B cell (primary cell): ENCODE measurements at regions not wholly inside any gene's neighbourhood (a gene's known extent, or its start where the extent isn't known, plus 50 kb on each side); places are given as distances from the start of the nearest gene placed in this dataset.

Source experiments
- ATAC-seq: fragments of 200-7000 bp; cut with Tn5 transposase; one replicate; pipeline ENCODE4 v1.10.0; 2021; ENCODE audit warnings: low read depth, mild to moderate bottlenecking, moderate number of reproducible peaks, moderate library complexity
- CTCF ChIA-PET: fragments of 350-600 bp; sonication (Branson Sonifier 250); formaldehyde crosslinking; loops from one replicate; lab custom pipeline; 2021; ENCODE audit warnings: antibody characterized with exemption, inconsistent platforms; lab: Charles Lee
- POLR2A ChIA-PET: fragments of 350-600 bp; sonication (Branson Sonifier 250); formaldehyde crosslinking; loops from one replicate; lab custom pipeline; 2021; ENCODE audit warnings: antibody characterized with exemption; lab: Charles Lee
- DNase-seq: peaks from one replicate; pipeline ENCODE4 v3.0.0; 2013
- H2AFZ ChIP-seq: 2 replicates; pipeline ENCODE4 v1.6.1; 2012; ENCODE audit warnings: mild to moderate bottlenecking, low read depth, low read length; ENCODE audit not compliant: insufficient read depth, poor library complexity, severe bottlenecking
- H3K27ac ChIP-seq, 2 donors: 1 replicate in 1 of 2; 2 replicates in 1 of 2; pipeline ENCODE4 v1.5.1; 2012 to 2013; ENCODE audit warnings: low read length in 2 of 2, mild to moderate bottlenecking in 2 of 2, moderate library complexity in 1 of 2
- H3K27me3 ChIP-seq, 4 experiments: fragments of 200-600 bp in 1 of 4; sonication (generic) in 1 of 4; replicated peaks in 1 of 4; 1 replicate in 2 of 4; 2 replicates in 2 of 4; pipeline versions ENCODE4 v1.6.1 to v1.7.0; 2013 to 2016; ENCODE audit warnings: low read length in 3 of 4, mild to moderate bottlenecking in 2 of 4, mixed read lengths in 1 of 4, moderate library complexity in 1 of 4; ENCODE audit not compliant: insufficient read depth in 4 of 4, control insufficient read depth in 3 of 4; ENCODE audit errors: control extremely low read depth in 1 of 4
- H3K36me3 ChIP-seq, 2 experiments: replicated peaks in 1 of 2; 1 replicate in 1 of 2; 2 replicates in 1 of 2; pipeline versions ENCODE4 v1.6.1 to v1.7.1; 2013; ENCODE audit warnings: low read length in 1 of 2; ENCODE audit not compliant: insufficient read depth in 2 of 2, control insufficient read depth in 1 of 2; ENCODE audit errors: control extremely low read depth in 1 of 2, extremely low read depth in 1 of 2
- H3K4me1 ChIP-seq, 2 donors: fragments of 200-600 bp in 1 of 2; sonication (generic) in 1 of 2; 1 replicate in 1 of 2; 2 replicates in 1 of 2; pipeline versions ENCODE4 v1.5.1 to v1.6.1; 2013 to 2017; ENCODE audit warnings: low read length in 2 of 2; ENCODE audit not compliant: control insufficient read depth in 2 of 2, insufficient read depth in 2 of 2
- H3K4me2 ChIP-seq: replicated peaks from 2 replicates; pipeline ENCODE3; 2012; ENCODE audit warnings: mild to moderate bottlenecking, low read depth, low read length; ENCODE audit not compliant: poor library complexity, severe bottlenecking
- H3K4me3 ChIP-seq, 5 experiments: fragments of 200-600 bp in 1 of 5; sonication (generic) in 1 of 5; 1 replicate in 3 of 5; 2 replicates in 2 of 5; pipeline versions ENCODE4 v1.5.1 to v1.7.0; 2011 to 2016; ENCODE audit warnings: low read length in 4 of 5, mild to moderate bottlenecking in 4 of 5, low read depth in 2 of 5, control low read depth in 1 of 5, moderate library complexity in 1 of 5; ENCODE audit not compliant: insufficient read depth in 1 of 5; ENCODE audit errors: control extremely low read depth in 1 of 5, extremely low read depth in 1 of 5
- H3K79me2 ChIP-seq: fragments of 200-600 bp; sonication (generic); one replicate; pipeline ENCODE4 v1.6.0; 2016; ENCODE audit warnings: low read length; ENCODE audit not compliant: control insufficient read depth, insufficient read depth
- H3K9ac ChIP-seq: fragments of 200-600 bp; sonication (generic); 2 replicates; pipeline ENCODE4 v1.6.1; 2017; ENCODE audit warnings: mild to moderate bottlenecking, low read length, moderate library complexity
- H3K9me3 ChIP-seq, 3 donors: one replicate each; pipeline versions ENCODE4 v1.6.1 to v1.7.1; 2013; ENCODE audit warnings: low read length in 2 of 3; ENCODE audit not compliant: control insufficient read depth in 2 of 3, insufficient read depth in 1 of 3; ENCODE audit errors: control extremely low read depth in 1 of 3
- H4K20me1 ChIP-seq: 2 replicates; pipeline ENCODE4 v1.6.0; 2012; ENCODE audit warnings: mild to moderate bottlenecking, low read length; ENCODE audit not compliant: insufficient read depth, control insufficient read depth, poor library complexity, severe bottlenecking
- H3K27ac Mint-ChIP-seq: one replicate; pipeline ENCODE4 v1.8.0; 2021; ENCODE audit warnings: mixed read lengths
- H3K27me3 Mint-ChIP-seq: one replicate; pipeline ENCODE4 v1.8.0; 2021; ENCODE audit warnings: mixed read lengths
- H3K4me1 Mint-ChIP-seq: one replicate; pipeline ENCODE4 v1.8.0; 2021; ENCODE audit warnings: mixed read lengths
- H3K4me3 Mint-ChIP-seq: one replicate; pipeline ENCODE4 v1.8.0; 2021; ENCODE audit warnings: mixed read lengths
- H3K9me3 Mint-ChIP-seq: one replicate; pipeline ENCODE4 v1.8.0; 2022; ENCODE audit warnings: mixed read lengths; ENCODE audit not compliant: insufficient read depth
- EZH2 ChIP-seq: IDR thresholded peaks from 2 replicates; pipeline ENCODE4 v1.6.1; 2012; ENCODE audit warnings: borderline replicate concordance, low read depth, mild to moderate bottlenecking, moderate library complexity, low read length; ENCODE audit not compliant: insufficient read depth, poor library complexity, severe bottlenecking
- WGBS: methylation state at CpG from one replicate; pipeline ENCODE4 v1.1.5; 2013; ENCODE audit warnings: missing lambda C conversion rate; ENCODE audit not compliant: insufficient coverage; 5-methylcytosine and 5-hydroxymethylcytosine counted together
- intact Hi-C: fragments of 100-400 bp; cut with micrococcal nuclease; formaldehyde crosslinking; loops from one replicate; pipeline ENCODE4 v1.10.0; 2022
- TF ChIP-seq, protein P1 (sequence below): fragments of 200-600 bp; IDR thresholded peaks from one replicate; pipeline ENCODE4 v1.8.0; 2022; ENCODE audit warnings: antibody characterized with exemption, mild to moderate bottlenecking

DNA sequence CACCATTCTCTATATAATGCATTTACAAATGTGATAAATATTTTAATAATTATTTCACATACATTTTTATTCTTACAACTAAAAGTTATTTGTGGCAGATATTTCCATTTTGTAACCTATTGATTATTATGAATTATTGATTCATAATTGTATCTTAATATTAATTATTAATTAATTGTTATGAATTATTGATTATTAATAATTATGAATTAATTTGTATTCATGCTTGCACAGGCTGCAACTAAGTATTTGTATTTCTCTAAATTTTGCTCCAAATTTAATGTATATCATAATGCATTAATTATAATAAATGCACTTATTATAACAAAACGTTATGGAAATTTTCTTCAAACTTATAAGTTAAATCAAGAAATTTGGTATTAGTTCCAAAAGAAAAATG lies 929.7 kb downstream of the PCDH7 start:
- intact Hi-C loops = no loop called here
- no peaks in the 10 kb centered on the region for H3K4me1 ChIP-seq
- CTCF ChIA-PET = no interaction called here
- H3K4me1 Mint-ChIP-seq = no peaks in the 10 kb centered on the region
- WGBS = no CpG with 5 or more reads among the region's 1 CpG
- H3K27ac ChIP-seq = no peak overlapping the region
- peaks cover 0 to 4% (median 0%) of the 10 kb centered on the region in 3 donors for H3K9me3 ChIP-seq
- H3K27me3 Mint-ChIP-seq = no peaks in the 10 kb centered on the region
- H3K79me2 ChIP-seq = no peaks in the 10 kb centered on the region
- POLR2A ChIA-PET = no interaction called here
- H3K9me3 Mint-ChIP-seq = no peaks in the 10 kb centered on the region
- DNase-seq = no peak
- ATAC-seq = no peak
- H3K4me3 ChIP-seq = no peak overlapping the region
- no peak overlapping the region for H3K4me3 Mint-ChIP-seq
- H3K4me2 ChIP-seq = no peak overlapping the region
- no peak overlapping the region for H2AFZ ChIP-seq
- no peaks in the 10 kb centered on the region for H4K20me1 ChIP-seq
- no peaks in the 10 kb centered on the region for H3K36me3 ChIP-seq
- TF ChIP-seq, protein P1, sequence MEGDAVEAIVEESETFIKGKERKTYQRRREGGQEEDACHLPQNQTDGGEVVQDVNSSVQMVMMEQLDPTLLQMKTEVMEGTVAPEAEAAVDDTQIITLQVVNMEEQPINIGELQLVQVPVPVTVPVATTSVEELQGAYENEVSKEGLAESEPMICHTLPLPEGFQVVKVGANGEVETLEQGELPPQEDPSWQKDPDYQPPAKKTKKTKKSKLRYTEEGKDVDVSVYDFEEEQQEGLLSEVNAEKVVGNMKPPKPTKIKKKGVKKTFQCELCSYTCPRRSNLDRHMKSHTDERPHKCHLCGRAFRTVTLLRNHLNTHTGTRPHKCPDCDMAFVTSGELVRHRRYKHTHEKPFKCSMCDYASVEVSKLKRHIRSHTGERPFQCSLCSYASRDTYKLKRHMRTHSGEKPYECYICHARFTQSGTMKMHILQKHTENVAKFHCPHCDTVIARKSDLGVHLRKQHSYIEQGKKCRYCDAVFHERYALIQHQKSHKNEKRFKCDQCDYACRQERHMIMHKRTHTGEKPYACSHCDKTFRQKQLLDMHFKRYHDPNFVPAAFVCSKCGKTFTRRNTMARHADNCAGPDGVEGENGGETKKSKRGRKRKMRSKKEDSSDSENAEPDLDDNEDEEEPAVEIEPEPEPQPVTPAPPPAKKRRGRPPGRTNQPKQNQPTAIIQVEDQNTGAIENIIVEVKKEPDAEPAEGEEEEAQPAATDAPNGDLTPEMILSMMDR = no peak
- TF ChIP-seq EZH2 = no peak
- no peak overlapping the region for H3K27ac Mint-ChIP-seq
- no peak overlapping the region for H3K9ac ChIP-seq
- no peaks in the 10 kb centered on the region for H3K27me3 ChIP-seq

DNA sequence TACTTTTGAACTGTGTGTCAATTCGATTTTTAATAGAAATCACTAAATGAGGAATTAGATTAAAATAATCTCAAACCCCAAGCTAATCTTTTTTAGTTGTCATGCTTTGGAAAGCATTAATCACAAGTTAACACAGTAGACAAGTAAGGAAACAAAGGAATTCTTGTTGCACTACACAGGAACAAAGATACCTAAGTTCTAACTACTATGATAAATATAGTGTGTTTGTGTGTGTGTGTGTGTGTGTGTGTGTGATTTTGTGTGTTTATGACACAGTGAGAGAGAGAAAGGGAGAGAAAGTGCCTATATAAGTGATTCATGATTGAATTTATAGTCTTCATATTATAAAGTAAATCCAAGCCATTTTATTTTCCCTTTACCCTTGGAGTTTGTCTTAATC lies 931.4 kb downstream of the PCDH7 start:
- Mint-ChIP-seq H3K4me3 (no peak overlapping the region), H3K9me3 (no peaks in the 10 kb centered on the region), H3K27ac (no peak overlapping the region), H3K27me3 (no peaks in the 10 kb centered on the region), H3K4me1 (no peaks in the 10 kb centered on the region)
- intact Hi-C loops = no loop called here
- H3K27me3 ChIP-seq = no peaks in the 10 kb centered on the region
- POLR2A ChIA-PET = no interaction called here
- DNase-seq = no peak
- WGBS = no CpG with 5 or more reads among the region's 1 CpG
- H3K9me3 ChIP-seq = peaks cover 0 to 1% (median 0%) of the 10 kb centered on the region in 3 donors
- H3K9ac ChIP-seq = no peak overlapping the region
- ATAC-seq = no peak
- H4K20me1 ChIP-seq = no peaks in the 10 kb centered on the region
- H3K36me3 ChIP-seq = no peaks in the 10 kb centered on the region
- TF ChIP-seq EZH2 = no peak
- TF ChIP-seq, protein P1 = no peak
- CTCF ChIA-PET = no interaction called here
- H3K4me2 ChIP-seq = no peak overlapping the region
- H3K4me1 ChIP-seq = no peaks in the 10 kb centered on the region
- H3K27ac ChIP-seq = no peak overlapping the region
- H3K79me2 ChIP-seq = no peaks in the 10 kb centered on the region
- no peak overlapping the region for H3K4me3 ChIP-seq
- H2AFZ ChIP-seq = no peak overlapping the region
